ENCODE measurements at regions not wholly inside any gene's neighbourhood (a gene's known extent, or its start where the extent isn't known, plus 50 kb on each side); places are given as distances from the start of the nearest gene placed in this dataset.
"Not testable (repeated sequence)": the region's sequence is repeated elsewhere in the genome, so short reads cannot be mapped to it uniquely, and the experiment has no call there.

GRCh38 chr21:24514081-24514733, 1093.1 kb downstream of the MRPL39 start:
- no peak for DNase-seq (ENCODE audit: low read depth)
- no peak overlapping the region for H3K4me3 ChIP-seq (ENCODE audit: low read depth, low read length)
- TF ChIP-seq CTCF (conservative IDR thresholded peaks at IDR 0.05; ENCODE audit: low read depth, low read length), result peak; percentile 53

GRCh38 chr21:24509131-24509530, 1098.2 kb downstream of the MRPL39 start:
- DNase-seq (ENCODE audit: low read depth), result no peak
- no peak overlapping the region for H3K4me3 ChIP-seq (ENCODE audit: low read depth, low read length)
- TF ChIP-seq CTCF (conservative IDR thresholded peaks at IDR 0.05; ENCODE audit: low read depth, low read length), result no peak

- no peak for TF ChIP-seq CTCF (conservative IDR thresholded peaks at IDR 0.05; ENCODE audit: low read depth, low read length)
- no peak for DNase-seq (ENCODE audit: low read depth)
- H3K4me3 ChIP-seq (ENCODE audit: low read depth, low read length), result no peak overlapping the region
Measured at GRCh38 chr21:24486973-24487372, 1120.3 kb downstream of the MRPL39 start.

GRCh38 chr21:24483361-24483760, 1123.9 kb downstream of the MRPL39 start:
- DNase-seq (ENCODE audit: low read depth); H3K4me3 ChIP-seq (ENCODE audit: low read depth, low read length): not testable (repeated sequence)

- no peak for DNase-seq (ENCODE audit: low read depth)
Measured at GRCh38 chr21:24470852-24471251, 1136.4 kb downstream of the MRPL39 start.

GRCh38 chr21:24456358-24456757, 1150.9 kb downstream of the MRPL39 start:
- no peak for TF ChIP-seq CTCF (conservative IDR thresholded peaks at IDR 0.05; ENCODE audit: low read depth, low read length)
- no peak for DNase-seq (ENCODE audit: low read depth)
- H3K4me3 ChIP-seq (ENCODE audit: low read depth, low read length), result no peak overlapping the region

More at GRCh38 chr21:24470852-24471251, 1136.4 kb downstream of the MRPL39 start:
- no peak overlapping the region for H3K4me3 ChIP-seq (ENCODE audit: low read depth, low read length)
- TF ChIP-seq CTCF (conservative IDR thresholded peaks at IDR 0.05; ENCODE audit: low read depth, low read length), result no peak

GRCh38 chr21:24450119-24450518, 1157.2 kb downstream of the MRPL39 start:
- DNase-seq (ENCODE audit: low read depth), result no peak
- H3K4me3 ChIP-seq (ENCODE audit: low read depth, low read length), result no peak overlapping the region
- TF ChIP-seq CTCF (conservative IDR thresholded peaks at IDR 0.05; ENCODE audit: low read depth, low read length), result no peak
